ENCODE measurements at regions not wholly inside any gene's neighbourhood (a gene's known extent, or its start where the extent isn't known, plus 50 kb on each side); places are given as distances from the start of the nearest gene placed in this dataset.

GRCh38 chr4:23224684-23225420 lies 532.1 kb downstream of the GBA3 start:
- no peak for TF ChIP-seq CTCF (IDR thresholded peaks at IDR 0.05; ENCODE audit: low read depth, low read length, missing input control)
- no peak for TF ChIP-seq GABPA (IDR thresholded peaks at IDR 0.05 in 1 of 2, conservative IDR thresholded peaks at IDR 0.05 in 1 of 2)
- TF ChIP-seq EGR1 (IDR thresholded peaks at IDR 0.05; ENCODE audit: low read depth in 2 of 2): no peak
- TF ChIP-seq JUND (IDR thresholded peaks at IDR 0.05): no peak
- no peak for TF ChIP-seq YY1 (IDR thresholded peaks at IDR 0.05)
- TF ChIP-seq TAF1 (conservative IDR thresholded peaks at IDR 0.05): no peak
- no peak for TF ChIP-seq MAX (IDR thresholded peaks at IDR 0.05)
